HG03280 (cell line): ENCODE measurements at regions not wholly inside any gene's neighbourhood (a gene's known extent, or its start where the extent isn't known, plus 50 kb on each side); places are given as distances from the start of the nearest gene placed in this dataset.
A peak's percentile ranks its signal among the peaks of the same experiment; 100 is the strongest.

ENCODE experiments used
- ATAC-seq: cut with Tn5 transposase; IDR thresholded peaks from one replicate; pipeline ENCODE4 v1.9.1; 2021; ENCODE audit warnings: mild to moderate bottlenecking, moderate library complexity; ENCODE audit not compliant: unreplicated experiment

GRCh38 chr6:155519176-155519738, 63.6 kb upstream of the NOX3 start:
- ATAC-seq = peak; percentile 54

- no peak for ATAC-seq
Measured at GRCh38 chr6:155517294-155517693, 61.7 kb upstream of the NOX3 start.

GRCh38 chr6:155510879-155511278, 55.2 kb upstream of the NOX3 start:
- no peak for ATAC-seq

- ATAC-seq = no peak
Measured at GRCh38 chr6:155509743-155510475, 54.3 kb upstream of the NOX3 start.

GRCh38 chr6:155505608-155505989, 50.0 kb upstream of the NOX3 start:
- no peak for ATAC-seq
